GM23338 (cell line): ENCODE measurements at regions not wholly inside any gene's neighbourhood (a gene's known extent, or its start where the extent isn't known, plus 50 kb on each side); places are given as distances from the start of the nearest gene placed in this dataset.
A peak's percentile ranks its signal among the peaks of the same experiment; 100 is the strongest.

Source experiments
- ATAC-seq: fragments of 200-7000 bp; cut with Tn5 transposase; 3 replicates; pipeline ENCODE4 v1.9.1; 2020
- DNase-seq: peaks from one replicate; pipeline ENCODE4 v3.0.0-alpha.2; 2015; ENCODE audit warnings: low spot score
- H2AFZ ChIP-seq: fragments of 200-600 bp; sonication (generic); 2 replicates; pipeline ENCODE4 v1.8.0; 2016; ENCODE audit warnings: antibody characterized with exemption, mild to moderate bottlenecking, moderate library complexity
- H3F3A ChIP-seq: fragments of 200-600 bp; sonication (generic); replicated peaks from 2 replicates; pipeline ENCODE4 v1.8.0; 2017; ENCODE audit warnings: antibody characterized with exemption, mixed run types, low read depth
- H3K27ac ChIP-seq: fragments of 200-600 bp; sonication (generic); 2 replicates; pipeline ENCODE4 v1.6.1; 2016; ENCODE audit warnings: low read depth
- H3K27me3 ChIP-seq: fragments of 200-600 bp; sonication (generic); 2 replicates; pipeline ENCODE4 v1.8.0; 2016; ENCODE audit warnings: mild to moderate bottlenecking, mixed run types, moderate library complexity; ENCODE audit not compliant: insufficient read depth
- H3K36me3 ChIP-seq: fragments of 200-600 bp; sonication (generic); 2 replicates; pipeline ENCODE4 v1.8.0; 2016; ENCODE audit warnings: mild to moderate bottlenecking; ENCODE audit not compliant: insufficient read depth
- H3K4me1 ChIP-seq: fragments of 200-600 bp; sonication (generic); 2 replicates; pipeline ENCODE4 v1.8.0; 2016; ENCODE audit warnings: mild to moderate bottlenecking, moderate library complexity; ENCODE audit not compliant: insufficient read depth
- H3K4me2 ChIP-seq: fragments of 200-600 bp; sonication (generic); 2 replicates; pipeline ENCODE4 v1.7.1; 2017; ENCODE audit warnings: mixed run types
- H3K4me3 ChIP-seq: fragments of 200-600 bp; sonication (generic); 2 replicates; pipeline ENCODE4 v1.6.1; 2016; ENCODE audit warnings: mixed run types
- H3K79me2 ChIP-seq: fragments of 200-600 bp; sonication (generic); replicated peaks from 2 replicates; pipeline ENCODE4 v1.8.0; 2017; ENCODE audit warnings: mild to moderate bottlenecking; ENCODE audit not compliant: insufficient read depth
- H3K9me2 ChIP-seq: fragments of 200-600 bp; sonication (generic); 2 replicates; pipeline ENCODE4 v1.8.0; 2017; ENCODE audit not compliant: insufficient read depth
- H4K20me1 ChIP-seq: fragments of 200-600 bp; sonication (generic); replicated peaks from 2 replicates; pipeline ENCODE4 v1.8.0; 2017; ENCODE audit warnings: mild to moderate bottlenecking; ENCODE audit not compliant: insufficient read depth
- H3K27ac Mint-ChIP-seq: 2 replicates; pipeline ENCODE4 v1.8.0; 2020; ENCODE audit warnings: inconsistent platforms, mild to moderate bottlenecking, moderate library complexity, mixed read lengths
- H3K27me3 Mint-ChIP-seq: 3 replicates; pipeline ENCODE4 v1.8.0; 2022; ENCODE audit warnings: low read depth, mild to moderate bottlenecking, moderate library complexity, mixed read lengths, inconsistent platforms; ENCODE audit not compliant: insufficient read depth, poor library complexity
- H3K36me3 Mint-ChIP-seq: 3 replicates; pipeline ENCODE4 v1.8.0; 2021; ENCODE audit warnings: low read depth, mild to moderate bottlenecking, inconsistent platforms, moderate library complexity, mixed read lengths
- H3K4me1 Mint-ChIP-seq: 3 replicates; pipeline ENCODE4 v1.8.0; 2020; ENCODE audit warnings: mild to moderate bottlenecking, inconsistent platforms, mixed read lengths
- H3K4me3 Mint-ChIP-seq: 3 replicates; pipeline ENCODE4 v1.8.0; 2021; ENCODE audit warnings: moderate library complexity, mild to moderate bottlenecking, inconsistent platforms, mixed read lengths
- H3K9me3 Mint-ChIP-seq: 3 replicates; pipeline ENCODE4 v1.8.0; 2020; ENCODE audit warnings: moderate library complexity, mild to moderate bottlenecking, inconsistent platforms, mixed read lengths
- CTCF ChIP-seq, 2 experiments: fragments of 200-600 bp in 1 of 2; sonication (generic) in 1 of 2; conservative IDR thresholded peaks; 2 replicates each; pipeline versions ENCODE4 v1.5.1 to v1.6.1; 2016 to 2017; ENCODE audit warnings: antibody characterized with exemption in 2 of 2, low read depth in 2 of 2, mild to moderate bottlenecking in 2 of 2, moderate library complexity in 1 of 2
- EZH2 ChIP-seq: fragments of 200-600 bp; sonication (generic); IDR thresholded peaks from one replicate; pipeline ENCODE4 v1.8.0; 2017; ENCODE audit warnings: antibody characterized with exemption, mild to moderate bottlenecking, low read depth; ENCODE audit not compliant: unreplicated experiment
- EZH2phosphoT487 ChIP-seq: fragments of 200-600 bp; sonication (generic); IDR thresholded peaks from one replicate; pipeline ENCODE4 v1.8.1; 2018; ENCODE audit warnings: antibody characterized with exemption; ENCODE audit not compliant: unreplicated experiment
- JUNB ChIP-seq: IDR thresholded peaks from one replicate; pipeline ENCODE4 v1.6.1; 2016; ENCODE audit warnings: antibody characterized with exemption; ENCODE audit not compliant: unreplicated experiment
- NANOG ChIP-seq: IDR thresholded peaks from 2 replicates; pipeline ENCODE4 v1.6.1; 2016; ENCODE audit warnings: antibody characterized with exemption, borderline replicate concordance
- REST ChIP-seq: IDR thresholded peaks from one replicate; pipeline ENCODE4 v1.6.1; 2018; ENCODE audit warnings: antibody characterized with exemption; ENCODE audit not compliant: unreplicated experiment

GRCh38 chr4:66736606-66737005, 808.7 kb downstream of the CENPC start:
- H3K27ac Mint-ChIP-seq: no peak overlapping the region
- ATAC-seq: peak; percentile 88

More at GRCh38 chr4:66736606-66737005, 808.7 kb downstream of the CENPC start:
- H3K4me1 Mint-ChIP-seq: peaks cover 2% of the 10 kb centered on the region; the same call in 2 of the 3 replicates
- no peaks in the 10 kb centered on the region for H3K36me3 Mint-ChIP-seq
- H3K4me3 Mint-ChIP-seq: no peak overlapping the region
- H3K36me3 ChIP-seq: no peaks in the 10 kb centered on the region
- DNase-seq: no peak
- no peak overlapping the region for H3K4me3 ChIP-seq
- H3K4me2 ChIP-seq: no peak overlapping the region
- no peaks in the 10 kb centered on the region for H3K27me3 Mint-ChIP-seq
- H3K27ac ChIP-seq: no peak overlapping the region
- no peak overlapping the region for H2AFZ ChIP-seq
- H3K9me2 ChIP-seq: 0 out of 2 replicates have a peak, but pooled peaks cover 3% of the 10 kb centered on the region
- no peaks in the 10 kb centered on the region for H3K27me3 ChIP-seq
- H3K4me1 ChIP-seq: no peaks in the 10 kb centered on the region
- H3K79me2 ChIP-seq: no peaks in the 10 kb centered on the region
- no peaks in the 10 kb centered on the region for H3F3A ChIP-seq
- H3K9me3 Mint-ChIP-seq: no peaks in the 10 kb centered on the region
- H4K20me1 ChIP-seq: no peaks in the 10 kb centered on the region
- TF ChIP-seq JUNB (no peak), EZH2 (no peak), NANOG (no peak), EZH2phosphoT487 (no peak), CTCF (conservative IDR thresholded peaks at IDR 0.05; ENCODE audit: low read depth in 2 of 2) (no peak), REST (no peak)
